Vagina (tissue), 2 donors: ENCODE measurements at regions not wholly inside any gene's neighbourhood (a gene's known extent, or its start where the extent isn't known, plus 50 kb on each side); places are given as distances from the start of the nearest gene placed in this dataset.

Experiments used
- POLR2AphosphoS5 ChIP-seq, 2 donors: sonication (generic); formaldehyde crosslinking; IDR thresholded peaks; one replicate each; pipeline ENCODE4 v1.9.0; 2017; ENCODE audit warnings: antibody characterized with exemption in 2 of 2, mild to moderate bottlenecking in 2 of 2, low read depth in 1 of 2; ENCODE audit not compliant: insufficient read depth in 1 of 2
- TF ChIP-seq, protein P1 (sequence below), 3 experiments: fragments of 450-650 bp in 2 of 3; fragments of 200-600 bp in 1 of 3; sonication (generic) in 1 of 3; IDR thresholded peaks; one replicate each; pipeline ENCODE4 v1.5.1; 2017 to 2019; ENCODE audit warnings: antibody characterized with exemption in 3 of 3, mild to moderate bottlenecking in 2 of 3, moderate library complexity in 2 of 3

DNA sequence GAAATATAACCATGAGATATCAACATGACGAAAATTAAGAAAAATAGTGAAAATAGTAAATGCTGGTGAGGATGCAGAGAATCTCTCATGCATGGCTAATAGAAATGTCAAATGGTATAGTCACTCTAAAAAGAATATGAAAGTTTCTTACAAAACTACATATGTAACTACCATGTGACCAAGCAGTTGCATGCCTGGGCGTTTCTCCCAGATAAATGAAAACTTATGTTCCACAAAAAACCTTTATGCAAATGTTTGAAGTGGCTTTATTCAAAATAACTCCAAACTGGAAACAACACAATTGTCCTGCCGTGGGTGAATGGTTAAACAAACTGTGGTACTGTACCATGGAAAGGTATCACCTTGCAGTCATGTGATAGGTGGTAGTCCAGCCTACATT is 112.4 kb downstream of the HDGFL1 start:
- TF ChIP-seq, protein P1, sequence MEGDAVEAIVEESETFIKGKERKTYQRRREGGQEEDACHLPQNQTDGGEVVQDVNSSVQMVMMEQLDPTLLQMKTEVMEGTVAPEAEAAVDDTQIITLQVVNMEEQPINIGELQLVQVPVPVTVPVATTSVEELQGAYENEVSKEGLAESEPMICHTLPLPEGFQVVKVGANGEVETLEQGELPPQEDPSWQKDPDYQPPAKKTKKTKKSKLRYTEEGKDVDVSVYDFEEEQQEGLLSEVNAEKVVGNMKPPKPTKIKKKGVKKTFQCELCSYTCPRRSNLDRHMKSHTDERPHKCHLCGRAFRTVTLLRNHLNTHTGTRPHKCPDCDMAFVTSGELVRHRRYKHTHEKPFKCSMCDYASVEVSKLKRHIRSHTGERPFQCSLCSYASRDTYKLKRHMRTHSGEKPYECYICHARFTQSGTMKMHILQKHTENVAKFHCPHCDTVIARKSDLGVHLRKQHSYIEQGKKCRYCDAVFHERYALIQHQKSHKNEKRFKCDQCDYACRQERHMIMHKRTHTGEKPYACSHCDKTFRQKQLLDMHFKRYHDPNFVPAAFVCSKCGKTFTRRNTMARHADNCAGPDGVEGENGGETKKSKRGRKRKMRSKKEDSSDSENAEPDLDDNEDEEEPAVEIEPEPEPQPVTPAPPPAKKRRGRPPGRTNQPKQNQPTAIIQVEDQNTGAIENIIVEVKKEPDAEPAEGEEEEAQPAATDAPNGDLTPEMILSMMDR (IDR thresholded peaks at IDR 0.05), result no peak
- no peak for TF ChIP-seq POLR2AphosphoS5 (IDR thresholded peaks at IDR 0.05; ENCODE audit: insufficient read depth in 1 of 2, low read depth in 1 of 2)
